Jurkat, Clone E6-1 (cell line): ENCODE measurements at regions not wholly inside any gene's neighbourhood (a gene's known extent, or its start where the extent isn't known, plus 50 kb on each side); places are given as distances from the start of the nearest gene placed in this dataset.

Experiments
- DNase-seq: peaks from one replicate; pipeline ENCODE4 v3.0.0-alpha.2; 2011; ENCODE audit warnings: low read depth, low spot score
- H3K4me3 ChIP-seq: 2 replicates; pipeline ENCODE4 v1.5.1; 2011; ENCODE audit warnings: mild to moderate bottlenecking, low read length, control low read depth, moderate library complexity

GRCh38 chr13:34816908-34817665 lies 125.0 kb upstream of the NBEA start:
- DNase-seq: no peak
- no peak overlapping the region for H3K4me3 ChIP-seq

GRCh38 chr13:34822650-34823049 lies 119.4 kb upstream of the NBEA start:
- DNase-seq: no peak
- H3K4me3 ChIP-seq: no peak overlapping the region

GRCh38 chr13:34826432-34826831 lies 115.6 kb upstream of the NBEA start:
- no peak overlapping the region for H3K4me3 ChIP-seq
- no peak for DNase-seq

- DNase-seq: no peak
- no peak overlapping the region for H3K4me3 ChIP-seq
Observed at GRCh38 chr13:34833562-34834182, 108.4 kb upstream of the NBEA start.

- H3K4me3 ChIP-seq: no peak overlapping the region
- DNase-seq: no peak
Observed at GRCh38 chr13:34842466-34842865, 99.6 kb upstream of the NBEA start.

GRCh38 chr13:34847766-34848165 lies 94.3 kb upstream of the NBEA start:
- H3K4me3 ChIP-seq: no peak overlapping the region
- DNase-seq: no peak

- H3K4me3 ChIP-seq: no peak overlapping the region
- no peak for DNase-seq
Observed at GRCh38 chr13:34849406-34849805, 92.7 kb upstream of the NBEA start.

GRCh38 chr13:34853161-34853560 lies 88.9 kb upstream of the NBEA start:
- no peak for DNase-seq

GRCh38 chr13:34857558-34858325 lies 84.3 kb upstream of the NBEA start:
- no peak overlapping the region for H3K4me3 ChIP-seq
- DNase-seq: no peak

More at GRCh38 chr13:34853161-34853560, 88.9 kb upstream of the NBEA start:
- H3K4me3 ChIP-seq: no peak overlapping the region

- no peak for DNase-seq
- no peak overlapping the region for H3K4me3 ChIP-seq
Observed at GRCh38 chr13:34862311-34862710, 79.8 kb upstream of the NBEA start.

- no peak overlapping the region for H3K4me3 ChIP-seq
- no peak for DNase-seq
Observed at GRCh38 chr13:34862716-34863115, 79.4 kb upstream of the NBEA start.

GRCh38 chr13:34863360-34864135 lies 78.5 kb upstream of the NBEA start:
- H3K4me3 ChIP-seq: no peak overlapping the region
- no peak for DNase-seq

GRCh38 chr13:34864671-34865070 lies 77.4 kb upstream of the NBEA start:
- no peak for DNase-seq
- H3K4me3 ChIP-seq: no peak overlapping the region

GRCh38 chr13:34867590-34867989 lies 74.5 kb upstream of the NBEA start:
- no peak for DNase-seq

GRCh38 chr13:34868733-34869132 lies 73.3 kb upstream of the NBEA start:
- no peak for DNase-seq
- no peak overlapping the region for H3K4me3 ChIP-seq

More at GRCh38 chr13:34867590-34867989, 74.5 kb upstream of the NBEA start:
- H3K4me3 ChIP-seq: no peak overlapping the region

- no peak for DNase-seq
- H3K4me3 ChIP-seq: no peak overlapping the region
Observed at GRCh38 chr13:34869696-34870095, 72.4 kb upstream of the NBEA start.

GRCh38 chr13:34878329-34878728 lies 63.7 kb upstream of the NBEA start:
- H3K4me3 ChIP-seq: no peak overlapping the region
- no peak for DNase-seq

- no peak for DNase-seq
- H3K4me3 ChIP-seq: no peak overlapping the region
Observed at GRCh38 chr13:34879851-34880250, 62.2 kb upstream of the NBEA start.

GRCh38 chr13:34881494-34881893 lies 60.6 kb upstream of the NBEA start:
- no peak for DNase-seq
- H3K4me3 ChIP-seq: no peak overlapping the region
